Activated CD8-positive, alpha-beta memory T cell treated with anti-CD3 and anti-CD28 coated beads, Interleukin-2, amount 50 U/mL, for 4 hours (primary cell): ENCODE measurements at regions not wholly inside any gene's neighbourhood (a gene's known extent, or its start where the extent isn't known, plus 50 kb on each side); places are given as distances from the start of the nearest gene placed in this dataset.

Experiments
- DNase-seq: peaks from one replicate; pipeline ENCODE4 v3.0.0-alpha.2; 2020

GRCh38 chr3:86257955-86258641 is 732.9 kb downstream of the VGLL3 start:
- no peak for DNase-seq

GRCh38 chr3:86254480-86254879 is 736.5 kb downstream of the VGLL3 start:
- DNase-seq = no peak

- DNase-seq = no peak
These were observed 739.2 kb downstream of the VGLL3 start for GRCh38 chr3:86251781-86252180.

GRCh38 chr3:86249833-86250232 is 741.1 kb downstream of the VGLL3 start:
- DNase-seq = no peak

- no peak for DNase-seq
These were observed 745.6 kb downstream of the VGLL3 start for GRCh38 chr3:86245360-86245759.

- DNase-seq = no peak
These were observed 746.0 kb downstream of the VGLL3 start for GRCh38 chr3:86244905-86245304.

- DNase-seq = no peak
These were observed 751.0 kb downstream of the VGLL3 start for GRCh38 chr3:86239946-86240345.

GRCh38 chr3:86234506-86235254 is 756.3 kb downstream of the VGLL3 start:
- no peak for DNase-seq

- DNase-seq = no peak
These were observed 760.2 kb downstream of the VGLL3 start for GRCh38 chr3:86230762-86231161.

- DNase-seq = no peak
These were observed 761.2 kb downstream of the VGLL3 start for GRCh38 chr3:86229775-86230094.

GRCh38 chr3:86229086-86229774 is 761.7 kb downstream of the VGLL3 start:
- no peak for DNase-seq

- DNase-seq = no peak
These were observed 762.8 kb downstream of the VGLL3 start for GRCh38 chr3:86228101-86228500.

GRCh38 chr3:86225461-86225860 is 765.5 kb downstream of the VGLL3 start:
- DNase-seq = no peak

GRCh38 chr3:86221601-86222000 is 769.3 kb downstream of the VGLL3 start:
- DNase-seq = no peak

- no peak for DNase-seq
These were observed 782.2 kb downstream of the VGLL3 start for GRCh38 chr3:86208772-86209171.

- DNase-seq = no peak
These were observed 808.3 kb downstream of the VGLL3 start for GRCh38 chr3:86182606-86183005.

- no peak for DNase-seq
These were observed 810.3 kb downstream of the VGLL3 start for GRCh38 chr3:86180696-86181095.

GRCh38 chr3:86178095-86178494 is 812.9 kb downstream of the VGLL3 start:
- no peak for DNase-seq

- DNase-seq = no peak
These were observed 814.5 kb downstream of the VGLL3 start for GRCh38 chr3:86176445-86176784.

GRCh38 chr3:86175593-86176444 is 815.1 kb downstream of the VGLL3 start:
- DNase-seq = no peak

- DNase-seq = no peak
These were observed 815.9 kb downstream of the VGLL3 start for GRCh38 chr3:86175051-86175536.

GRCh38 chr3:86173401-86173800 is 817.5 kb downstream of the VGLL3 start:
- no peak for DNase-seq

- no peak for DNase-seq
These were observed 822.4 kb downstream of the VGLL3 start for GRCh38 chr3:86168512-86168911.
